ENCODE measurements at regions not wholly inside any gene's neighbourhood (a gene's known extent, or its start where the extent isn't known, plus 50 kb on each side); places are given as distances from the start of the nearest gene placed in this dataset.

- TF ChIP-seq EP300 (IDR thresholded peaks at IDR 0.05; ENCODE audit: low read depth) (no peak), CTCF (IDR thresholded peaks at IDR 0.05) (no peak), POLR2A (IDR thresholded peaks at IDR 0.05) (no peak)
Measured at GRCh38 chr2:181172676-181173075, 192.3 kb downstream of the UBE2E3 start.
